HFF-Myc (cell line): ENCODE measurements at regions not wholly inside any gene's neighbourhood (a gene's known extent, or its start where the extent isn't known, plus 50 kb on each side); places are given as distances from the start of the nearest gene placed in this dataset.

Source experiments
- DNase-seq: peaks from one replicate; pipeline ENCODE4 v3.0.0-alpha.2; 2011; ENCODE audit warnings: low read depth; ENCODE audit errors: extremely low read depth
- H3K4me3 ChIP-seq: replicated peaks from 2 replicates; pipeline ENCODE4 v1.5.1; 2011; ENCODE audit warnings: low read depth, mild to moderate bottlenecking, control low read depth, low read length
- CTCF ChIP-seq: IDR thresholded peaks from 2 replicates; pipeline ENCODE4 v1.5.1; 2012; ENCODE audit warnings: mild to moderate bottlenecking, low read depth, low read length, control low read depth; ENCODE audit errors: missing control alignments

DNA sequence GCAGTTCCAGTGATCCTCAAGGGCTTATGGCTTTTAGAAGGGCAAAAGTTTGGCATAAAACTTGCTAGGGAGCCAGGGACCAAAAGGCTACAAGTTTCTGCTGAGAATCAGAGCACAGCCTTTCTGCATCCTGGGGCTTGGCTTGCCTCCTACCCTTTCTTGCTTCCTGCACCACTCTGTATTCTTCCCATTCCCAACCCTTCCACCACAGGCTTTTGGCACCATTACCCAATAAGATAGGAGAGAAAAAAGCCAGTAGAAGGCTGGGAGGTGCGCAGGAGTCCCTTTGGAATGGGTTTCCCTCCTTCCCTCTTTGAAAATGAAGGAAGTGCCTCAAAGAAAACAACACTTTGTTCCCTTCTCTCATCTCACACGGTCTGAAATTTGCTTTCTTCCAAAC, 268.6 kb downstream of the PDCD6IP start:
- no peak overlapping the region for H3K4me3 ChIP-seq
- no peak for DNase-seq
- TF ChIP-seq CTCF, result no peak

- no peak for DNase-seq
- TF ChIP-seq CTCF, result no peak
- H3K4me3 ChIP-seq, result no peak overlapping the region
Measured at GRCh38 chr3:34067536-34068051, 269.2 kb downstream of the PDCD6IP start.

DNA sequence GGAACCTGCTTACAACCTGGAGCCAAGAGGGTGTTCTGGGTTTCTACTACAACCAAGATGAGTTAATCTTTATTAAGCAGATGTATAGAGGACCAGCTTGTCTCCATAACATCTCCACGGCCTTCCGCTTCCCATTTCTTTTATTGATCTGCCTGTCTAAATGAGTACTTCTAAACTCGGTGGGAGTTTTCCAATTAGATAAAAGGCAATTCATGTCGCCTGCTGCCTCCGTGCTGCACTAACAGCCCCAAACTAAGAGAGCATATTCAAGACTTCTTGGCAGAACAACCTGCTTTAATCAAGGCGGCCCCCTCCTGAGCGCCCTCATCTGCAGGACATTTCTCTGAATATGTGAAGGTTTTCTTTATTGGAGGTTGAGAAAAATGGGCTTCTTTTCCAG, 270.1 kb downstream of the PDCD6IP start:
- no peak overlapping the region for H3K4me3 ChIP-seq
- TF ChIP-seq CTCF, result no peak
- no peak for DNase-seq

DNA sequence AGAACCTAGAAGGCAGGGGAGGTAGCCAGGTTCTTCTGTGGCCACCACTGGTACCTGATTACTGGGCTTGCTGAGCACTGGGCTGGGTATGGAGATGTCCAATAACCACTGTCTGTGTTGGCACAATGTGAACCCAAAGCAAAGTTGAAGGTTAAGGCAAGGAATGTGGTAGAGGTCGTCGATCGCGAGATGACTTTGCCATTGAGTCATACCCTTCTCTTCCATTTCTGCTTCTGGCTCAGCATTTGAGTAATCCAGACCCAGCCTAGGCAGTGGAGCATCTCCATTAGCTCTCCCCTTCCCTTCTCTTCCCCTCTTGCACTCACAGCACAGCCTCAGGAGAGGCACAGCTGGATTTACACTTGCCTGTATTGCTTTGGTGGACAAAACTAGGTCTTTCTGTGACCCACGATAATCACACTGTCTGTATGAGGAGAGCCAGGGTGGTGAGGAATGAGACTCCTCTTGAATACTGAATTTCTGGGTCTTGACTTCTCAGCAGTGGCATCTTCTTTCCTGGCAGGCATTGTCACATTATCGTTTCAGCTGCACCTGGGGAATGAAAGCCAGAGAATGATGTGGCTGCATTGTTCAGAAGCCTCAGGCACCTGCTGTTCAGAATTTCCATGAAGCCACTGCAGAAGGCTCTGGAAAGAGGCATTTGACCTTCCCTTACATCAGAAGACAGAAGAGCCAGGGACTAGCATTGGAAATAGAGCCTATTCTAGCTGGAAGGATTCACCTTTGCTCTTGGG, 272.6 kb downstream of the PDCD6IP start:
- no peak overlapping the region for H3K4me3 ChIP-seq
- TF ChIP-seq CTCF, result no peak
- no peak for DNase-seq

DNA sequence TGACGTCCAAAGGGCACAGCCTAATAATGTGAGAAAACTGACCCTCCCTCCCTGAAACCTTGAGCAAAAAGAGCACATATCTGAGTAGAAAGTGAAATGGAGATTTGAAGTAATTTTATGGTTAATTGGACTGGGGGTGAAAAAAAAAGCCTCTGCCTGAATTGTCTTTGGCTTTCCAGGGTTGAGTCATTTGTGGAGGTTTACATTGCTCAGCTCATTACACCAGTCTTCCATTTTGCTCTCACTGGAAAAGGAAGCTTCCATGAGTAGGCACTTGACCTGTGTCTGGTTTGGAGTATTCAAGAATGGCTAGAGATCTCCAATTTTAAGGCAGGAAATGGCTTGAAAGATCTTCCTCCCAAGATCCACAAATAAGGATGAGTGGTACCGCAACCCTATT, 273.9 kb downstream of the PDCD6IP start:
- DNase-seq, result no peak
- no peak overlapping the region for H3K4me3 ChIP-seq
- TF ChIP-seq CTCF, result no peak

DNA sequence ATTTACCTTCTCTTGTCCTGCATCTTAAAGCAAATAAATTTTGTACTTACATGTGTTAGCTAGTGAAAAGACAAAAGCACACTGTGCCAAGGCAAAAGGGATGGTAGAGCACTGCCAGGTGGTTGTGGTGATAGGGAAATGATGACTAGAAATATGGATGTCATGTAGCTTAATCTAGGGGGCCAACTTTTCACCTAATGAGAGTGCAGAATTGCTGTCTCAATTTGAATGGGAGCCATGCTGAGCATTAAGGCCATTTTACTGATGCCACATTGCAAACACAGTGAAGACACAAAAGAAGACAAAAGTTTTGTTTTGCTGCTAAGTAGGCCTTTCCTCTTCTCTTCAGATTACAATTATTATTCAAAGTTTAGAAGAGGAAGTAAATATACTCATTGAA, 274.7 kb downstream of the PDCD6IP start:
- DNase-seq, result no peak
- TF ChIP-seq CTCF, result no peak

GRCh38 chr3:34073961-34074360, 275.5 kb downstream of the PDCD6IP start:
- no peak for DNase-seq
- H3K4me3 ChIP-seq, result no peak overlapping the region
- TF ChIP-seq CTCF, result no peak

More for the DNA sequence above, 274.7 kb downstream of the PDCD6IP start:
- H3K4me3 ChIP-seq, result no peak overlapping the region
